Liver (tissue), 3 donors: ENCODE measurements at regions not wholly inside any gene's neighbourhood (a gene's known extent, or its start where the extent isn't known, plus 50 kb on each side); places are given as distances from the start of the nearest gene placed in this dataset.

ENCODE experiments used
- CTCF ChIP-seq: fragments of 150-350 bp; IDR thresholded peaks from 2 replicates; pipeline ENCODE4 v1.5.1; 2017; ENCODE audit warnings: improper control_type of control experiment, low read depth, low read length; ENCODE audit not compliant: missing input control
- GABPA ChIP-seq, 2 donors: IDR thresholded peaks in 1 of 2; conservative IDR thresholded peaks in 1 of 2; 2 replicates each; pipeline ENCODE4 v1.6.1; 2016; ENCODE audit warnings: antibody characterized with exemption in 2 of 2, mild to moderate bottlenecking in 1 of 2, moderate library complexity in 1 of 2
- MAX ChIP-seq: IDR thresholded peaks from 2 replicates; pipeline ENCODE4 v1.6.1; 2016; ENCODE audit warnings: antibody characterized with exemption
- RAD21 ChIP-seq, 2 donors: IDR thresholded peaks; 2 replicates each; pipeline ENCODE4 v1.6.1; 2016; ENCODE audit warnings: antibody characterized with exemption in 2 of 2, mild to moderate bottlenecking in 2 of 2
- donor health status: healthy.
- donor health status: healthy.

- TF ChIP-seq CTCF (no peak), GABPA (IDR thresholded peaks at IDR 0.05 in 1 of 2, conservative IDR thresholded peaks at IDR 0.05 in 1 of 2) (no peak), RAD21 (IDR thresholded peaks at IDR 0.05) (peak in 1 of 2 donors; percentile 9), MAX (no peak)
Measured at GRCh38 chr10:123377883-123378282, 223.7 kb downstream of the BUB3 start.
